GM12872 (cell line): ENCODE measurements at regions not wholly inside any gene's neighbourhood (a gene's known extent, or its start where the extent isn't known, plus 50 kb on each side); places are given as distances from the start of the nearest gene placed in this dataset.

Experiments
- TF ChIP-seq, protein P1 (sequence below): IDR thresholded peaks from 3 replicates; pipeline ENCODE4 v1.5.1; 2011; ENCODE audit warnings: low read depth, mild to moderate bottlenecking, low read length, moderate library complexity; ENCODE audit not compliant: insufficient read depth

- TF ChIP-seq, protein P1, sequence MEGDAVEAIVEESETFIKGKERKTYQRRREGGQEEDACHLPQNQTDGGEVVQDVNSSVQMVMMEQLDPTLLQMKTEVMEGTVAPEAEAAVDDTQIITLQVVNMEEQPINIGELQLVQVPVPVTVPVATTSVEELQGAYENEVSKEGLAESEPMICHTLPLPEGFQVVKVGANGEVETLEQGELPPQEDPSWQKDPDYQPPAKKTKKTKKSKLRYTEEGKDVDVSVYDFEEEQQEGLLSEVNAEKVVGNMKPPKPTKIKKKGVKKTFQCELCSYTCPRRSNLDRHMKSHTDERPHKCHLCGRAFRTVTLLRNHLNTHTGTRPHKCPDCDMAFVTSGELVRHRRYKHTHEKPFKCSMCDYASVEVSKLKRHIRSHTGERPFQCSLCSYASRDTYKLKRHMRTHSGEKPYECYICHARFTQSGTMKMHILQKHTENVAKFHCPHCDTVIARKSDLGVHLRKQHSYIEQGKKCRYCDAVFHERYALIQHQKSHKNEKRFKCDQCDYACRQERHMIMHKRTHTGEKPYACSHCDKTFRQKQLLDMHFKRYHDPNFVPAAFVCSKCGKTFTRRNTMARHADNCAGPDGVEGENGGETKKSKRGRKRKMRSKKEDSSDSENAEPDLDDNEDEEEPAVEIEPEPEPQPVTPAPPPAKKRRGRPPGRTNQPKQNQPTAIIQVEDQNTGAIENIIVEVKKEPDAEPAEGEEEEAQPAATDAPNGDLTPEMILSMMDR: no peak
These were observed 363.3 kb downstream of the LIG4 start for GRCh38 chr13:107852072-107852471.

DNA sequence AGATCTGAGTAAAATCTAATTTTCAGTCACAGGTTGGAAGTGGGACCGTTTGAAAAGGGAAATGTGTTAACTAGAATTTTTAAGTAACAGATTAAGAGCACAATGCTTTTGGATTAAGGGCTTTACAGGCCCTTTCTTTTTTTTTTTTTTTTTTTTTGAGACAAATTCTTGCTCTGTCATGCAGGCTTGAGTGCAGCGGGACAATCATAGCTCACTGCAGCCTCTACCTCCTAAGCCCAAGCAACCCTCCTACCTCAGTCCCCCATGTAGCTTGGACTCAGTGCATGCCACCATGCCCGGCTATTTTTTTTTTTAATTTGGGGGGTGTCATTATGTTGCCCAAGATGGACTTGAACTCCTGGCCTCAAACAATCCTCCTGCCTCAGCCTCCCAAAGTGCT is 363.7 kb downstream of the LIG4 start:
- TF ChIP-seq, protein P1: no peak

DNA sequence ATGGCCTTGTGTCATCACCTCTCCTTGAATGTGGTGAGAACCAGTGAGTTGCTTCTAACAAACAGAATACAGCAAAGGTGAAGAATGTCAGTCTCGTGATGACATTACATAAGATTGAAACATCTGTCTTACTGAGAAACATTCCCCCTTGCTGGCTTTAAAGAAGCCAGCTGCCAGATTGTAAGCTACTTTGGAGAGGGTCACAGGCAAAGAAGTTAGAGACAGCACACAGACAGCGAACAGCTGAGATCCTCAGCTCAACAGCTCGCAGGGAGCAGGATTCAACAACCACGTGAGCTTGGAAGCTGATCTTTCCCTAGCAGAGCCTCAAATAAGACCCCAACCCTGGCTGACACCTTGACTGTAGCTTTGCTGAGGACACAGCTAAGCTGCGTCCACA is 367.9 kb downstream of the LIG4 start:
- TF ChIP-seq, protein P1: no peak

- TF ChIP-seq, protein P1: no peak
These were observed 368.7 kb downstream of the LIG4 start for GRCh38 chr13:107846642-107847041.

- TF ChIP-seq, protein P1: no peak
These were observed 369.4 kb downstream of the LIG4 start for GRCh38 chr13:107845911-107846310.

GRCh38 chr13:107843681-107844080 is 371.7 kb downstream of the LIG4 start:
- TF ChIP-seq, protein P1: no peak

GRCh38 chr13:107843281-107843680 is 372.1 kb downstream of the LIG4 start:
- TF ChIP-seq, protein P1: no peak
